Stimulated activated effector memory CD8-positive, alpha-beta T cell treated with anti-CD3 and anti-CD28 coated beads, Interleukin-12 subunit alpha, Interleukin-12 subunit beta, amount 100 ng/mL, for 72 hours (primary cell): ENCODE measurements at regions not wholly inside any gene's neighbourhood (a gene's known extent, or its start where the extent isn't known, plus 50 kb on each side); places are given as distances from the start of the nearest gene placed in this dataset.
A peak's percentile ranks its signal among the peaks of the same experiment; 100 is the strongest.
"Not testable (repeated sequence)": the region's sequence is repeated elsewhere in the genome, so short reads cannot be mapped to it uniquely, and the experiment has no call there.

Experiments
- ATAC-seq: fragments of 150-1000 bp; cut with Tn5 transposase; 2 replicates; pipeline ENCODE4 v1.10.0; 2021
- DNase-seq, 2 donors: peaks; one replicate each; pipeline ENCODE4 v3.0.0; 2021 to 2022; ENCODE audit warnings: low spot score in 2 of 2
- H3K27ac Mint-ChIP-seq: one replicate; pipeline ENCODE4 v1.8.0; 2022; ENCODE audit warnings: mild to moderate bottlenecking, mixed read lengths
- H3K36me3 Mint-ChIP-seq: one replicate; pipeline ENCODE4 v1.8.0; 2022; ENCODE audit warnings: mild to moderate bottlenecking, mixed read lengths
- H3K4me1 Mint-ChIP-seq: one replicate; pipeline ENCODE4 v1.8.0; 2022; ENCODE audit warnings: mixed read lengths
- H3K4me3 Mint-ChIP-seq: one replicate; pipeline ENCODE4 v1.8.0; 2022; ENCODE audit warnings: mild to moderate bottlenecking, mixed read lengths
- H3K9me3 Mint-ChIP-seq: one replicate; pipeline ENCODE4 v1.8.0; 2022; ENCODE audit warnings: mixed read lengths

- Mint-ChIP-seq H3K9me3 (no peaks in the 10 kb centered on the region), H3K36me3 (no peaks in the 10 kb centered on the region), H3K4me3 (no peak overlapping the region), H3K4me1 (no peaks in the 10 kb centered on the region), H3K27ac (no peak overlapping the region)
- ATAC-seq = no peak
- DNase-seq = no peak
Observed at GRCh38 chr3:189419683-189420082, 211.5 kb upstream of the TP63 start.

GRCh38 chr3:189424922-189425321 is 206.3 kb upstream of the TP63 start:
- Mint-ChIP-seq H3K4me3 (no peak overlapping the region), H3K4me1 (no peaks in the 10 kb centered on the region), H3K36me3 (no peaks in the 10 kb centered on the region), H3K9me3 (no peaks in the 10 kb centered on the region), H3K27ac (no peak overlapping the region)
- DNase-seq (no peak), ATAC-seq (no peak)

GRCh38 chr3:189429019-189429418 is 202.2 kb upstream of the TP63 start:
- H3K4me3 Mint-ChIP-seq = no peak overlapping the region
- no peaks in the 10 kb centered on the region for H3K4me1 Mint-ChIP-seq
- no peaks in the 10 kb centered on the region for H3K9me3 Mint-ChIP-seq
- H3K36me3 Mint-ChIP-seq = no peaks in the 10 kb centered on the region
- ATAC-seq (no peak), DNase-seq (no peak)
- H3K27ac Mint-ChIP-seq = no peak overlapping the region

- H3K27ac Mint-ChIP-seq = no peak overlapping the region
- H3K4me3 Mint-ChIP-seq = no peak overlapping the region
- no peaks in the 10 kb centered on the region for H3K4me1 Mint-ChIP-seq
- DNase-seq = no peak
- ATAC-seq = no peak
- H3K9me3 Mint-ChIP-seq = no peaks in the 10 kb centered on the region
- H3K36me3 Mint-ChIP-seq = no peaks in the 10 kb centered on the region
Observed at GRCh38 chr3:189430166-189430565, 201.0 kb upstream of the TP63 start.

GRCh38 chr3:189442257-189442656 is 188.9 kb upstream of the TP63 start:
- not testable (repeated sequence) for H3K4me3 Mint-ChIP-seq, H3K27ac Mint-ChIP-seq, ATAC-seq, H3K36me3 Mint-ChIP-seq, DNase-seq, H3K9me3 Mint-ChIP-seq, H3K4me1 Mint-ChIP-seq

GRCh38 chr3:189446959-189447560 is 184.1 kb upstream of the TP63 start:
- ATAC-seq (no peak), DNase-seq (no peak)
- no peaks in the 10 kb centered on the region for H3K9me3 Mint-ChIP-seq

GRCh38 chr3:189449084-189449483 is 182.1 kb upstream of the TP63 start:
- Mint-ChIP-seq H3K9me3 (no peaks in the 10 kb centered on the region), H3K4me3 (no peak overlapping the region)

More at GRCh38 chr3:189446959-189447560, 184.1 kb upstream of the TP63 start:
- no peaks in the 10 kb centered on the region for H3K4me1 Mint-ChIP-seq
- H3K4me3 Mint-ChIP-seq = no peak overlapping the region
- no peak overlapping the region for H3K27ac Mint-ChIP-seq
- no peaks in the 10 kb centered on the region for H3K36me3 Mint-ChIP-seq

GRCh38 chr3:189455009-189455408 is 176.2 kb upstream of the TP63 start:
- no peak overlapping the region for H3K4me3 Mint-ChIP-seq
- H3K4me1 Mint-ChIP-seq = no peaks in the 10 kb centered on the region
- H3K36me3 Mint-ChIP-seq = no peaks in the 10 kb centered on the region
- ATAC-seq (no peak), DNase-seq (no peak)
- no peaks in the 10 kb centered on the region for H3K9me3 Mint-ChIP-seq
- no peak overlapping the region for H3K27ac Mint-ChIP-seq

More at GRCh38 chr3:189449084-189449483, 182.1 kb upstream of the TP63 start:
- ATAC-seq (no peak), DNase-seq (no peak)
- H3K27ac Mint-ChIP-seq = no peak overlapping the region
- no peaks in the 10 kb centered on the region for H3K4me1 Mint-ChIP-seq
- H3K36me3 Mint-ChIP-seq = no peaks in the 10 kb centered on the region

GRCh38 chr3:189455641-189456417 is 175.4 kb upstream of the TP63 start:
- DNase-seq (no peak), ATAC-seq (no peak)
- Mint-ChIP-seq H3K27ac (no peak overlapping the region), H3K4me1 (no peaks in the 10 kb centered on the region), H3K36me3 (no peaks in the 10 kb centered on the region), H3K4me3 (no peak overlapping the region), H3K9me3 (no peaks in the 10 kb centered on the region)

- Mint-ChIP-seq H3K4me3 (no peak overlapping the region), H3K9me3 (no peaks in the 10 kb centered on the region), H3K4me1 (no peaks in the 10 kb centered on the region), H3K36me3 (no peaks in the 10 kb centered on the region), H3K27ac (no peak overlapping the region)
- ATAC-seq = no peak
- no peak for DNase-seq
Observed at GRCh38 chr3:189457201-189457607, 174.0 kb upstream of the TP63 start.

GRCh38 chr3:189457631-189458412 is 173.4 kb upstream of the TP63 start:
- Mint-ChIP-seq H3K27ac (no peak overlapping the region), H3K9me3 (no peaks in the 10 kb centered on the region)

GRCh38 chr3:189458528-189458927 is 172.7 kb upstream of the TP63 start:
- no peaks in the 10 kb centered on the region for H3K9me3 Mint-ChIP-seq
- no peak overlapping the region for H3K4me3 Mint-ChIP-seq
- DNase-seq (no peak), ATAC-seq (no peak)
- no peaks in the 10 kb centered on the region for H3K4me1 Mint-ChIP-seq
- no peaks in the 10 kb centered on the region for H3K36me3 Mint-ChIP-seq
- H3K27ac Mint-ChIP-seq = no peak overlapping the region

More at GRCh38 chr3:189457631-189458412, 173.4 kb upstream of the TP63 start:
- Mint-ChIP-seq H3K36me3 (no peaks in the 10 kb centered on the region), H3K4me3 (no peak overlapping the region), H3K4me1 (no peaks in the 10 kb centered on the region)
- no peak for ATAC-seq
- DNase-seq = no peak

GRCh38 chr3:189459231-189459630 is 172.0 kb upstream of the TP63 start:
- no peak overlapping the region for H3K27ac Mint-ChIP-seq
- no peaks in the 10 kb centered on the region for H3K36me3 Mint-ChIP-seq
- ATAC-seq (no peak), DNase-seq (no peak)
- H3K4me1 Mint-ChIP-seq = no peaks in the 10 kb centered on the region
- H3K4me3 Mint-ChIP-seq = no peak overlapping the region
- no peaks in the 10 kb centered on the region for H3K9me3 Mint-ChIP-seq

GRCh38 chr3:189460511-189460910 is 170.7 kb upstream of the TP63 start:
- H3K4me1 Mint-ChIP-seq = no peaks in the 10 kb centered on the region
- no peaks in the 10 kb centered on the region for H3K9me3 Mint-ChIP-seq
- no peak overlapping the region for H3K4me3 Mint-ChIP-seq
- no peak overlapping the region for H3K27ac Mint-ChIP-seq
- no peak for DNase-seq
- H3K36me3 Mint-ChIP-seq = no peaks in the 10 kb centered on the region
- ATAC-seq = no peak

- ATAC-seq = no peak
- DNase-seq = no peak
- no peak overlapping the region for H3K27ac Mint-ChIP-seq
- no peak overlapping the region for H3K4me3 Mint-ChIP-seq
- H3K36me3 Mint-ChIP-seq = no peaks in the 10 kb centered on the region
- H3K4me1 Mint-ChIP-seq = no peaks in the 10 kb centered on the region
- no peaks in the 10 kb centered on the region for H3K9me3 Mint-ChIP-seq
Observed at GRCh38 chr3:189464799-189465198, 166.4 kb upstream of the TP63 start.

GRCh38 chr3:189466004-189466403 is 165.2 kb upstream of the TP63 start:
- Mint-ChIP-seq H3K36me3 (no peaks in the 10 kb centered on the region), H3K9me3 (no peaks in the 10 kb centered on the region), H3K27ac (no peak overlapping the region), H3K4me3 (no peak overlapping the region), H3K4me1 (no peaks in the 10 kb centered on the region)
- ATAC-seq = peak; percentile 24
- no peak for DNase-seq
